ENCODE measurements at regions not wholly inside any gene's neighbourhood (a gene's known extent, or its start where the extent isn't known, plus 50 kb on each side); places are given as distances from the start of the nearest gene placed in this dataset.
"Not testable (repeated sequence)": the region's sequence is repeated elsewhere in the genome, so short reads cannot be mapped to it uniquely, and the experiment has no call there.

DNA sequence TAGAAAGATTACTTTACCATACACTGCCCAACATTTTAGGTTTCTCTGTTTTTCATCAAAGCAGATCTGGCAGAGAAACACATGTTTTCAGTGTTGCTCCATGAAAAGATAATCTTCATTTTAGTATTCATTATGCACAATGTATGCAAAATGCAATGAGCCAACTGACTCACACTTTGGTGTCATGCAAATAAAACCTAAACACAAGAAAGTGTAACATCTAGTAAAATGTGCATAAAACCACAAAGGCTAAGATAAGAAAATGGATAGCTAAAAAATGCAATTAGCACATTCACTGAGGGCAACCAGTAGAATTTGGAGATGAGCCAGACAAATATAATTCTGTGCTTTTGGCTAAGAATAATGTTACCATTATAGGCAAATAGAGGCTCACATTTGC, 203.5 kb upstream of the UBE2E3 start (continued):
- TF ChIP-seq, protein P1, sequence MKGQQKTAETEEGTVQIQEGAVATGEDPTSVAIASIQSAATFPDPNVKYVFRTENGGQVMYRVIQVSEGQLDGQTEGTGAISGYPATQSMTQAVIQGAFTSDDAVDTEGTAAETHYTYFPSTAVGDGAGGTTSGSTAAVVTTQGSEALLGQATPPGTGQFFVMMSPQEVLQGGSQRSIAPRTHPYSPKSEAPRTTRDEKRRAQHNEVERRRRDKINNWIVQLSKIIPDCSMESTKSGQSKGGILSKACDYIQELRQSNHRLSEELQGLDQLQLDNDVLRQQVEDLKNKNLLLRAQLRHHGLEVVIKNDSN (IDR thresholded peaks at IDR 0.05; ENCODE audit: borderline replicate concordance, low read depth) = no peak
- no peak for TF ChIP-seq JUND (IDR thresholded peaks at IDR 0.05)
- TF ChIP-seq GATA2 (CRISPR knock-in tag; IDR thresholded peaks at IDR 0.05) = peak; percentile 54
- TF ChIP-seq MXI1 (IDR thresholded peaks at IDR 0.05; ENCODE audit: low read depth, low read length) = no peak
- TF ChIP-seq TEAD4 (IDR thresholded peaks at IDR 0.05; ENCODE audit: borderline replicate concordance, insufficient read depth) = no peak
- TF ChIP-seq, protein P2, sequence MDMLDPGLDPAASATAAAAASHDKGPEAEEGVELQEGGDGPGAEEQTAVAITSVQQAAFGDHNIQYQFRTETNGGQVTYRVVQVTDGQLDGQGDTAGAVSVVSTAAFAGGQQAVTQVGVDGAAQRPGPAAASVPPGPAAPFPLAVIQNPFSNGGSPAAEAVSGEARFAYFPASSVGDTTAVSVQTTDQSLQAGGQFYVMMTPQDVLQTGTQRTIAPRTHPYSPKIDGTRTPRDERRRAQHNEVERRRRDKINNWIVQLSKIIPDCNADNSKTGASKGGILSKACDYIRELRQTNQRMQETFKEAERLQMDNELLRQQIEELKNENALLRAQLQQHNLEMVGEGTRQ (IDR thresholded peaks at IDR 0.05; ENCODE audit: borderline replicate concordance, low read depth, low read length) = no peak

DNA sequence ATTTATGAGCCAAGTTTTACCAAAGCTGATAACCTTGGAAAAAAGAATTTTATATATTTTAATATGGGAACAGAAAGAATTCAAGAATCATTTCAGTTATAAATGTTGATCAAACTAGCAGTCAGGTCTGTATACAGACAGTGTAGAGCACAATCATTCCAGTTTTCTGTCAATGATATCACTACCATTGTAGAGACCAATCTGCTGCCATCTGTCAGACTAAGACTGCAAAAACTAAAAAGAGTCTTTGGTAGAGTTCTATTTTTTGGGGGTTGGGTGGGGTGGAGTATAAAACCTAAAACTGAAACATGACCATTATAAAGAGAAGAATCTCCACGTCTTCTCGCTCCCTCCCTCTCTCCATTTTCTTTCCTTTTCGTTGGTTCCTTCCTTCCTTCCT, 204.7 kb upstream of the UBE2E3 start:
- no peak overlapping the region for H3K9ac ChIP-seq
- CTCF ChIA-PET = interaction anchor here (0.6 kb wide), 1 partner anchor 48 kb away, joined by 3 read pairs; no protein-coding TSS in a partner anchor

DNA sequence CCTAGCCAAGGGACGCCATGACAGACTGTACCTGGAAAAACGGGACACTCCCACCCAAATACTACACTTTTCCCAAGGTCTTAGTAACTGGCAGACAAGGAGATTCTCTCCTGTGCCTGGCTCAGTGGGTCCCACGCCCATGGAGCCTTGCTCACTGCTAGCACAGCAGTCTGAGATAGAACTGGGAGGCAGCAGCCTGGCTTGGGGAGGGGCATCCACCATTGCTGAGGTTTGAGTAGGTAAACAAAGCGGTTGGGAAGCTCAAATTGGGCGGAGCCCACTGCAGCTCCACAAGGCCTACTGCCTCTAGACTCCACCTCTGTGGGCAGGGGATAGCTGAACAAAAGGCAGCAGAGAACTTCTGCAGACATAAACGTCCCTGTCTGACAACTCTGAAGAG, 215.1 kb upstream of the UBE2E3 start:
- H4K20me1 ChIP-seq (ENCODE audit: insufficient read depth); H3F3A ChIP-seq (replicated peaks; ENCODE audit: insufficient read depth); H3K27me3 ChIP-seq (ENCODE audit: insufficient read depth); H3K27ac ChIP-seq (ENCODE audit: low read depth in 2 of 2, low read length in 1 of 2); H3K4me3 ChIP-seq (ENCODE audit: low read depth in 2 of 2, low read length in 1 of 2); H3K9me2 ChIP-seq; H3K4me1 ChIP-seq (ENCODE audit: control insufficient read depth in 1 of 2, insufficient read depth in 2 of 2, low read depth in 1 of 2, low read length in 1 of 2); H3K9ac ChIP-seq; H2AFZ ChIP-seq (ENCODE audit: low read depth); DNase-seq; H3K4me2 ChIP-seq; H3K9me3 ChIP-seq; POLR2A ChIA-PET; H3K36me3 ChIP-seq (replicated peaks in 1 of 2; ENCODE audit: control insufficient read depth in 1 of 2, insufficient read depth in 2 of 2, low read length in 1 of 2); H3K79me2 ChIP-seq (ENCODE audit: insufficient read depth): not testable (repeated sequence)
- WGBS (ENCODE audit: low lambda C conversion rate) = 58% methylated on average over 5 of the region's 6 CpGs
- CTCF ChIA-PET = interaction anchor here (1.2 kb wide), 1 partner anchor 219 kb away, joined by 3 read pairs; no protein-coding TSS in a partner anchor

More for the DNA sequence above, 204.7 kb upstream of the UBE2E3 start:
- Histone ChIP-seq H3K36me3 (replicated peaks in 1 of 2; ENCODE audit: control insufficient read depth in 1 of 2, insufficient read depth in 2 of 2, low read length in 1 of 2) (no peaks in the 10 kb centered on the region), H3K9me2 (no peaks in the 10 kb centered on the region), H2AFZ (ENCODE audit: low read depth) (no peak overlapping the region), H3K4me1 (ENCODE audit: control insufficient read depth in 1 of 2, insufficient read depth in 2 of 2, low read depth in 1 of 2, low read length in 1 of 2) (no peaks in the 10 kb centered on the region; a peak in 1 of 4 replicates), H3K27ac (ENCODE audit: low read depth in 2 of 2, low read length in 1 of 2) (no peak overlapping the region), H4K20me1 (ENCODE audit: insufficient read depth) (no peaks in the 10 kb centered on the region), H3K9me3 (no peaks in the 10 kb centered on the region), H3K4me2 (no peak overlapping the region), H3K4me3 (ENCODE audit: low read depth in 2 of 2, low read length in 1 of 2) (no peak overlapping the region), H3F3A (replicated peaks; ENCODE audit: insufficient read depth) (no peaks in the 10 kb centered on the region), H3K79me2 (ENCODE audit: insufficient read depth) (no peaks in the 10 kb centered on the region), H3K27me3 (ENCODE audit: insufficient read depth) (no peaks in the 10 kb centered on the region)
- no peak for DNase-seq
- no peak for TF ChIP-seq FOSL2 (IDR thresholded peaks at IDR 0.05; ENCODE audit: borderline replicate concordance, low read depth)
- no peak for TF ChIP-seq NFIC (IDR thresholded peaks at IDR 0.05; ENCODE audit: borderline replicate concordance)
- no peak for TF ChIP-seq RXRA (IDR thresholded peaks at IDR 0.05; ENCODE audit: borderline replicate concordance, low read depth)
- no peak for TF ChIP-seq EP300 (IDR thresholded peaks at IDR 0.05; ENCODE audit: borderline replicate concordance in 1 of 2, low read depth in 1 of 2, low read length in 1 of 2)
- no peak for TF ChIP-seq NRF1 (IDR thresholded peaks at IDR 0.05; ENCODE audit: low read depth, low read length)
- no peak for TF ChIP-seq TCF12 (IDR thresholded peaks at IDR 0.05)
- TF ChIP-seq EZH2phosphoT487 (IDR thresholded peaks at IDR 0.05; ENCODE audit: borderline replicate concordance, low read depth) = no peak
- TF ChIP-seq YY1 (IDR thresholded peaks at IDR 0.05; ENCODE audit: low read depth) = no peak
- TF ChIP-seq RFX5 (IDR thresholded peaks at IDR 0.05; ENCODE audit: low read length) = no peak
- no peak for TF ChIP-seq FOXM1 (IDR thresholded peaks at IDR 0.05; ENCODE audit: low read depth)
- TF ChIP-seq, protein P3, sequence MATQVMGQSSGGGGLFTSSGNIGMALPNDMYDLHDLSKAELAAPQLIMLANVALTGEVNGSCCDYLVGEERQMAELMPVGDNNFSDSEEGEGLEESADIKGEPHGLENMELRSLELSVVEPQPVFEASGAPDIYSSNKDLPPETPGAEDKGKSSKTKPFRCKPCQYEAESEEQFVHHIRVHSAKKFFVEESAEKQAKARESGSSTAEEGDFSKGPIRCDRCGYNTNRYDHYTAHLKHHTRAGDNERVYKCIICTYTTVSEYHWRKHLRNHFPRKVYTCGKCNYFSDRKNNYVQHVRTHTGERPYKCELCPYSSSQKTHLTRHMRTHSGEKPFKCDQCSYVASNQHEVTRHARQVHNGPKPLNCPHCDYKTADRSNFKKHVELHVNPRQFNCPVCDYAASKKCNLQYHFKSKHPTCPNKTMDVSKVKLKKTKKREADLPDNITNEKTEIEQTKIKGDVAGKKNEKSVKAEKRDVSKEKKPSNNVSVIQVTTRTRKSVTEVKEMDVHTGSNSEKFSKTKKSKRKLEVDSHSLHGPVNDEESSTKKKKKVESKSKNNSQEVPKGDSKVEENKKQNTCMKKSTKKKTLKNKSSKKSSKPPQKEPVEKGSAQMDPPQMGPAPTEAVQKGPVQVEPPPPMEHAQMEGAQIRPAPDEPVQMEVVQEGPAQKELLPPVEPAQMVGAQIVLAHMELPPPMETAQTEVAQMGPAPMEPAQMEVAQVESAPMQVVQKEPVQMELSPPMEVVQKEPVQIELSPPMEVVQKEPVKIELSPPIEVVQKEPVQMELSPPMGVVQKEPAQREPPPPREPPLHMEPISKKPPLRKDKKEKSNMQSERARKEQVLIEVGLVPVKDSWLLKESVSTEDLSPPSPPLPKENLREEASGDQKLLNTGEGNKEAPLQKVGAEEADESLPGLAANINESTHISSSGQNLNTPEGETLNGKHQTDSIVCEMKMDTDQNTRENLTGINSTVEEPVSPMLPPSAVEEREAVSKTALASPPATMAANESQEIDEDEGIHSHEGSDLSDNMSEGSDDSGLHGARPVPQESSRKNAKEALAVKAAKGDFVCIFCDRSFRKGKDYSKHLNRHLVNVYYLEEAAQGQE (IDR thresholded peaks at IDR 0.05; ENCODE audit: low read depth, low read length) = no peak
- no peak for TF ChIP-seq CHD2 (IDR thresholded peaks at IDR 0.05; ENCODE audit: low read length, partially characterized antibody)
- no peak for TF ChIP-seq MEF2A (IDR thresholded peaks at IDR 0.05; ENCODE audit: borderline replicate concordance, low read depth)
- TF ChIP-seq JUND (IDR thresholded peaks at IDR 0.05) = no peak
- no peak for TF ChIP-seq FOXJ3 (CRISPR knock-in tag; IDR thresholded peaks at IDR 0.05)
- TF ChIP-seq RAD21 (IDR thresholded peaks at IDR 0.05; ENCODE audit: low read length) = no peak
- no peak for TF ChIP-seq ELF1 (IDR thresholded peaks at IDR 0.05)
- POLR2A ChIA-PET = no interaction called here
- 84% methylated on average over 3 of the region's 3 CpGs for whole genome bisulfite sequencing (ENCODE audit: low lambda C conversion rate)

Measured in SK-N-SH (cell line).